WTC11 (cell line): ENCODE measurements at regions not wholly inside any gene's neighbourhood (a gene's known extent, or its start where the extent isn't known, plus 50 kb on each side); places are given as distances from the start of the nearest gene placed in this dataset.
"Not testable (repeated sequence)": the region's sequence is repeated elsewhere in the genome, so short reads cannot be mapped to it uniquely, and the experiment has no call there.

Experiments used
- ATAC-seq: fragments of 200-7000 bp; cut with Tn5 transposase; 2 replicates; pipeline ENCODE4 v1.10.0; 2021; ENCODE audit warnings: mild to moderate bottlenecking, moderate library complexity
- CTCF ChIA-PET: fragments of 300-600 bp; sonication (Branson Sonifier 250); formaldehyde crosslinking; loops from one replicate; lab custom pipeline; 2021; ENCODE audit warnings: antibody characterized with exemption; lab: Charles Lee
- POLR2A ChIA-PET: fragments of 350-600 bp; sonication (Branson Sonifier 250); formaldehyde crosslinking; loops from one replicate; lab custom pipeline; 2021; ENCODE audit warnings: antibody characterized with exemption; lab: Charles Lee
- DNase-seq: peaks from one replicate; pipeline ENCODE4 v3.0.0; 2021; ENCODE audit warnings: low spot score
- H3K27ac Mint-ChIP-seq: 2 replicates; pipeline ENCODE4 v1.8.0; 2021; ENCODE audit warnings: mixed read lengths
- H3K27me3 Mint-ChIP-seq: 2 replicates; pipeline ENCODE4 v1.8.0; 2021; ENCODE audit warnings: low read depth, mild to moderate bottlenecking, moderate library complexity, mixed read lengths
- H3K36me3 Mint-ChIP-seq: 2 replicates; pipeline ENCODE4 v1.8.0; 2021; ENCODE audit warnings: mixed read lengths
- H3K4me1 Mint-ChIP-seq: 2 replicates; pipeline ENCODE4 v1.8.0; 2022; ENCODE audit warnings: mixed read lengths
- H3K4me3 Mint-ChIP-seq: 2 replicates; pipeline ENCODE4 v1.8.0; 2021; ENCODE audit warnings: mild to moderate bottlenecking, moderate library complexity, mixed read lengths
- H3K9me3 Mint-ChIP-seq: 2 replicates; pipeline ENCODE4 v1.8.0; 2021; ENCODE audit warnings: mixed read lengths
- ELF4 ChIP-seq: sonication (generic); formaldehyde crosslinking; IDR thresholded peaks from 2 replicates; pipeline ENCODE4 v1.8.1; 2022; ENCODE audit warnings: low read depth, mild to moderate bottlenecking, moderate library complexity, missing genetic modification reagents
- ETV6 ChIP-seq: sonication (generic); formaldehyde crosslinking; IDR thresholded peaks from 2 replicates; pipeline ENCODE4 v1.8.1; 2022; ENCODE audit warnings: mild to moderate bottlenecking, missing genetic modification reagents
- GRHL2 ChIP-seq: fragments of 250-450 bp; sonication (Bioruptor Pico); IDR thresholded peaks from 2 replicates; pipeline ENCODE4 v1.8.0; 2022; ENCODE audit warnings: mild to moderate bottlenecking, moderate library complexity; ENCODE audit not compliant: insufficient replicate concordance, severe bottlenecking
- GTF2I ChIP-seq: fragments of 250-450 bp; sonication (Bioruptor Pico); conservative IDR thresholded peaks from 2 replicates; pipeline ENCODE4 v1.4.0; 2021; ENCODE audit warnings: mild to moderate bottlenecking
- HMGA2 ChIP-seq: fragments of 250-450 bp; sonication (Bioruptor Pico); IDR thresholded peaks from 2 replicates; pipeline ENCODE4 v1.4.0; 2021; ENCODE audit warnings: mild to moderate bottlenecking, moderate library complexity
- IRF2 ChIP-seq: sonication (generic); formaldehyde crosslinking; IDR thresholded peaks from 2 replicates; pipeline ENCODE4 v1.8.0; 2022; ENCODE audit warnings: low read depth, missing genetic modification reagents, borderline replicate concordance
- MAX ChIP-seq: sonication (generic); formaldehyde crosslinking; IDR thresholded peaks from 2 replicates; pipeline ENCODE4 v1.8.0; 2022; ENCODE audit warnings: mild to moderate bottlenecking, missing genetic modification reagents
- PRDM15 ChIP-seq: sonication (generic); formaldehyde crosslinking; IDR thresholded peaks from 2 replicates; pipeline ENCODE4 v1.8.0; 2022; ENCODE audit warnings: missing genetic modification reagents
- RORB ChIP-seq: fragments of 250-450 bp; sonication (Bioruptor Pico); IDR thresholded peaks from 2 replicates; pipeline ENCODE4 v1.9.0; 2021; ENCODE audit warnings: mild to moderate bottlenecking
- SMAD4 ChIP-seq: sonication (generic); formaldehyde crosslinking; IDR thresholded peaks from 2 replicates; pipeline ENCODE4 v1.8.0; 2022; ENCODE audit warnings: mild to moderate bottlenecking, missing genetic modification reagents
- ZNF317 ChIP-seq: sonication (generic); formaldehyde crosslinking; IDR thresholded peaks from 2 replicates; pipeline ENCODE4 v1.8.1; 2023; ENCODE audit warnings: low read depth, mild to moderate bottlenecking, moderate library complexity, missing genetic modification reagents, borderline replicate concordance
- TF ChIP-seq, protein P1 (sequence below): fragments of 250-450 bp; sonication (Bioruptor Pico); IDR thresholded peaks from 2 replicates; pipeline ENCODE4 v1.9.0; 2021; ENCODE audit warnings: mild to moderate bottlenecking, borderline replicate concordance
- TF ChIP-seq, protein P2 (sequence below): sonication (generic); formaldehyde crosslinking; IDR thresholded peaks from 2 replicates; pipeline ENCODE4 v1.8.0; 2023; ENCODE audit warnings: missing genetic modification reagents
- TF ChIP-seq, protein P3 (sequence below): fragments of 200-600 bp; IDR thresholded peaks from 2 replicates; pipeline ENCODE4 v1.8.0; 2022; ENCODE audit warnings: antibody characterized with exemption

DNA sequence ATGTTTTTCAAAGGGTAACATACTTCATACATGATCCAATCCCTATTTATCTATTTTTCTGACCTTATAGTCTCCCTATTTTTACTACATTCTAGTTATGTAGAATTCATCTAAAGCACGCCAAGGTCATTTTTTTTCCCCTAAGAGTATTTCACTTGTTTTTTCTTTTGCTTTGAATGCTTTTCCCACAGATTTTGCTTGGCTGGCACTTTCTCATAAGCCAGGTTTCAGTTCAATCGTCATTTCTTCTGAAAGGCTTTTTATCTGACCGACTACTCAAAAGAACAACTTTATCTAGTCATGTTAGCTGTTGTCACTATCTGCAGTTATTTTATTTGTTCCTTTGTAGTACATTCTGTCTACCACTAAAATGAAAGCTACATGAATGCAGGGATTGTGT is 1274.6 kb downstream of the REEP3 start (continued):
- TF ChIP-seq, protein P1, sequence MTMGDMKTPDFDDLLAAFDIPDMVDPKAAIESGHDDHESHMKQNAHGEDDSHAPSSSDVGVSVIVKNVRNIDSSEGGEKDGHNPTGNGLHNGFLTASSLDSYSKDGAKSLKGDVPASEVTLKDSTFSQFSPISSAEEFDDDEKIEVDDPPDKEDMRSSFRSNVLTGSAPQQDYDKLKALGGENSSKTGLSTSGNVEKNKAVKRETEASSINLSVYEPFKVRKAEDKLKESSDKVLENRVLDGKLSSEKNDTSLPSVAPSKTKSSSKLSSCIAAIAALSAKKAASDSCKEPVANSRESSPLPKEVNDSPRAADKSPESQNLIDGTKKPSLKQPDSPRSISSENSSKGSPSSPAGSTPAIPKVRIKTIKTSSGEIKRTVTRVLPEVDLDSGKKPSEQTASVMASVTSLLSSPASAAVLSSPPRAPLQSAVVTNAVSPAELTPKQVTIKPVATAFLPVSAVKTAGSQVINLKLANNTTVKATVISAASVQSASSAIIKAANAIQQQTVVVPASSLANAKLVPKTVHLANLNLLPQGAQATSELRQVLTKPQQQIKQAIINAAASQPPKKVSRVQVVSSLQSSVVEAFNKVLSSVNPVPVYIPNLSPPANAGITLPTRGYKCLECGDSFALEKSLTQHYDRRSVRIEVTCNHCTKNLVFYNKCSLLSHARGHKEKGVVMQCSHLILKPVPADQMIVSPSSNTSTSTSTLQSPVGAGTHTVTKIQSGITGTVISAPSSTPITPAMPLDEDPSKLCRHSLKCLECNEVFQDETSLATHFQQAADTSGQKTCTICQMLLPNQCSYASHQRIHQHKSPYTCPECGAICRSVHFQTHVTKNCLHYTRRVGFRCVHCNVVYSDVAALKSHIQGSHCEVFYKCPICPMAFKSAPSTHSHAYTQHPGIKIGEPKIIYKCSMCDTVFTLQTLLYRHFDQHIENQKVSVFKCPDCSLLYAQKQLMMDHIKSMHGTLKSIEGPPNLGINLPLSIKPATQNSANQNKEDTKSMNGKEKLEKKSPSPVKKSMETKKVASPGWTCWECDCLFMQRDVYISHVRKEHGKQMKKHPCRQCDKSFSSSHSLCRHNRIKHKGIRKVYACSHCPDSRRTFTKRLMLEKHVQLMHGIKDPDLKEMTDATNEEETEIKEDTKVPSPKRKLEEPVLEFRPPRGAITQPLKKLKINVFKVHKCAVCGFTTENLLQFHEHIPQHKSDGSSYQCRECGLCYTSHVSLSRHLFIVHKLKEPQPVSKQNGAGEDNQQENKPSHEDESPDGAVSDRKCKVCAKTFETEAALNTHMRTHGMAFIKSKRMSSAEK (CRISPR knock-in tag) = no peak
- no peak for TF ChIP-seq PRDM15
- no peak for TF ChIP-seq HMGA2 (CRISPR knock-in tag)
- no peak for TF ChIP-seq ELF4 (CRISPR knock-in tag)
- TF ChIP-seq ETV6 = no peak
- TF ChIP-seq, protein P2, sequence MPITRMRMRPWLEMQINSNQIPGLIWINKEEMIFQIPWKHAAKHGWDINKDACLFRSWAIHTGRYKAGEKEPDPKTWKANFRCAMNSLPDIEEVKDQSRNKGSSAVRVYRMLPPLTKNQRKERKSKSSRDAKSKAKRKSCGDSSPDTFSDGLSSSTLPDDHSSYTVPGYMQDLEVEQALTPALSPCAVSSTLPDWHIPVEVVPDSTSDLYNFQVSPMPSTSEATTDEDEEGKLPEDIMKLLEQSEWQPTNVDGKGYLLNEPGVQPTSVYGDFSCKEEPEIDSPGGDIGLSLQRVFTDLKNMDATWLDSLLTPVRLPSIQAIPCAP (CRISPR knock-in tag) = no peak
- no peak for TF ChIP-seq GTF2I (CRISPR knock-in tag)

DNA sequence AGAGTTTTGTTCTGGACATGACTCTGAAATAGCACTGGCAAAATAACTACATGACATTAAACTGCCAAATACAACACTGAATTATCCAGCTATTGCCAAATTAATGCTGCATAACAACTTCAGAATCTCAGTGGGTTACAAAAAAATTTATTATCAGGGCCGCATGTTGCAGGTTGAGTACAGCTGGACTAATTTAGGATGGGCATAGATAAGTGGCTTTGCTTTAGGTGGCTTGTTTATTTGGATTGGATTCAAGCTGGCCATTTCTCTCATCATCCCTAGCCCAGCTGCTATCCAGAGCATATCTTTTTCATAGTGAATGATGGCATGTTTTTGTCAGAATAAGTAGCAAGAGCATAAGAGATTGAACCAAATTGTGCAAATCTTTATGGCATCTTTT is 1277.1 kb downstream of the REEP3 start:
- H3K9me3 Mint-ChIP-seq = peaks cover 6% of the 10 kb centered on the region
- POLR2A ChIA-PET = no interaction called here
- DNase-seq (no peak), ATAC-seq (no peak)
- H3K36me3 Mint-ChIP-seq = no peaks in the 10 kb centered on the region
- TF ChIP-seq GRHL2 (CRISPR knock-in tag) (no peak), RORB (no peak), ELF4 (CRISPR knock-in tag) (no peak), ZNF317 (CRISPR knock-in tag) (no peak), IRF2 (CRISPR knock-in tag) (no peak), MAX (CRISPR knock-in tag) (no peak), SMAD4 (CRISPR knock-in tag) (no peak)
- TF ChIP-seq, protein P3, sequence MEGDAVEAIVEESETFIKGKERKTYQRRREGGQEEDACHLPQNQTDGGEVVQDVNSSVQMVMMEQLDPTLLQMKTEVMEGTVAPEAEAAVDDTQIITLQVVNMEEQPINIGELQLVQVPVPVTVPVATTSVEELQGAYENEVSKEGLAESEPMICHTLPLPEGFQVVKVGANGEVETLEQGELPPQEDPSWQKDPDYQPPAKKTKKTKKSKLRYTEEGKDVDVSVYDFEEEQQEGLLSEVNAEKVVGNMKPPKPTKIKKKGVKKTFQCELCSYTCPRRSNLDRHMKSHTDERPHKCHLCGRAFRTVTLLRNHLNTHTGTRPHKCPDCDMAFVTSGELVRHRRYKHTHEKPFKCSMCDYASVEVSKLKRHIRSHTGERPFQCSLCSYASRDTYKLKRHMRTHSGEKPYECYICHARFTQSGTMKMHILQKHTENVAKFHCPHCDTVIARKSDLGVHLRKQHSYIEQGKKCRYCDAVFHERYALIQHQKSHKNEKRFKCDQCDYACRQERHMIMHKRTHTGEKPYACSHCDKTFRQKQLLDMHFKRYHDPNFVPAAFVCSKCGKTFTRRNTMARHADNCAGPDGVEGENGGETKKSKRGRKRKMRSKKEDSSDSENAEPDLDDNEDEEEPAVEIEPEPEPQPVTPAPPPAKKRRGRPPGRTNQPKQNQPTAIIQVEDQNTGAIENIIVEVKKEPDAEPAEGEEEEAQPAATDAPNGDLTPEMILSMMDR = no peak
- H3K27ac Mint-ChIP-seq = no peak overlapping the region
- no peaks in the 10 kb centered on the region for H3K27me3 Mint-ChIP-seq
- no peak overlapping the region for H3K4me3 Mint-ChIP-seq
- CTCF ChIA-PET = no interaction called here
- H3K4me1 Mint-ChIP-seq = no peaks in the 10 kb centered on the region

- CTCF ChIA-PET, DNase-seq, H3K36me3 Mint-ChIP-seq, H3K27me3 Mint-ChIP-seq, H3K4me3 Mint-ChIP-seq, H3K27ac Mint-ChIP-seq, POLR2A ChIA-PET, ATAC-seq, H3K4me1 Mint-ChIP-seq: not testable (repeated sequence)
- peaks cover 30% of the 10 kb centered on the region for H3K9me3 Mint-ChIP-seq
These were observed 1287.0 kb downstream of the REEP3 start for GRCh38 chr10:64808233-64808632.

DNA sequence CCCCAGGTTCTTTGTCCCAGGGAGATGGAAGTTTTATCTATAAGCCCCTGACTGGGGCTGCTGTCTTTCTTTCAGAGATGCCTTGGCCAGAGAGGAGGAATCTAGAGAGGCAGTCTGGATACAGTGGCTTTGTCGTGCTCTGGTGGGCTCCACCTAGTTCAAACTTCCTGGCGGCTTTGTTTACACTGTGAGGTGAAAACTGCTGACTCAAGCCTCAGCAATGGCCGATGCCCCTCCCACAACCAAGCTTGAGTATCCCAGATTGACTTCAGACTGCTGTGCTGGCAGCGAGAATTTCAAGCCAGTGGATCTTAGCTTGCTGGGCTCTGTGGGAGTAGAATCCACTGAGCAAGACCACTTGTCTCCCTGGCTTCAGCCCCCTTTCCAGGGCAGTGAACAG is 1288.8 kb downstream of the REEP3 start:
- peak; percentile 30 for DNase-seq
- H3K4me3 Mint-ChIP-seq, H3K36me3 Mint-ChIP-seq, H3K27me3 Mint-ChIP-seq, H3K4me1 Mint-ChIP-seq, CTCF ChIA-PET, POLR2A ChIA-PET: not testable (repeated sequence)
- H3K27ac Mint-ChIP-seq = peak overlapping the region; percentile 55; the same call in 1 of the 2 replicates
- peak; percentile 82 for ATAC-seq
- H3K9me3 Mint-ChIP-seq = peaks cover 16% of the 10 kb centered on the region
